OCI-LY3 (cell line): ENCODE measurements at regions not wholly inside any gene's neighbourhood (a gene's known extent, or its start where the extent isn't known, plus 50 kb on each side); places are given as distances from the start of the nearest gene placed in this dataset.
"Not testable (repeated sequence)": the region's sequence is repeated elsewhere in the genome, so short reads cannot be mapped to it uniquely, and the experiment has no call there.

ENCODE experiments used
- H2AFZ ChIP-seq: fragments of 200-600, 300-600 bp; shearing (Covaris generic); 2 replicates; pipeline ENCODE4 v1.6.0; 2014; ENCODE audit warnings: antibody characterized with exemption, low read depth, low read length
- H3K27ac ChIP-seq: fragments of 200-600, 300-600 bp; sonication (generic); 2 replicates; pipeline ENCODE4 v1.5.1; 2014; ENCODE audit warnings: mild to moderate bottlenecking, low read length, moderate library complexity, mixed read lengths
- H3K27me3 ChIP-seq: fragments of 200-600, 300-600 bp; sonication (generic); 2 replicates; pipeline ENCODE4 v1.6.1; 2014; ENCODE audit warnings: low read depth, low read length, mixed read lengths
- H3K36me3 ChIP-seq: fragments of 200-600, 300-600 bp; sonication (generic); replicated peaks from 2 replicates; pipeline ENCODE3; 2014; ENCODE audit warnings: low read depth, low read length, mixed read lengths
- H3K4me1 ChIP-seq: fragments of 300-600, 200-600 bp; sonication (generic); 2 replicates; pipeline ENCODE4 v1.6.1; 2014; ENCODE audit warnings: low read length, mixed read lengths
- H3K4me2 ChIP-seq: fragments of 200-600, 300-600 bp; sonication (generic); 2 replicates; pipeline ENCODE4 v1.6.1; 2014; ENCODE audit warnings: low read length, mixed read lengths
- H3K4me3 ChIP-seq: fragments of 300-600, 200-600 bp; sonication (generic); 2 replicates; pipeline ENCODE4 v1.5.1; 2014; ENCODE audit warnings: antibody characterized with exemption, mild to moderate bottlenecking, low read length, moderate library complexity
- H3K79me2 ChIP-seq: fragments of 300-600, 200-600 bp; shearing (Covaris generic); 2 replicates; pipeline ENCODE4 v1.6.1; 2014; ENCODE audit warnings: mild to moderate bottlenecking, low read length, mixed read lengths
- H3K9ac ChIP-seq: fragments of 300-600, 200-600 bp; shearing (Covaris generic); 2 replicates; pipeline ENCODE4 v1.6.0; 2014; ENCODE audit warnings: mild to moderate bottlenecking, low read length, moderate library complexity
- H3K9me3 ChIP-seq: fragments of 200-600, 300-600 bp; shearing (Covaris generic); 2 replicates; pipeline ENCODE4 v1.6.1; 2014; ENCODE audit warnings: low read length, mixed read lengths; ENCODE audit not compliant: insufficient read depth
- H4K20me1 ChIP-seq: fragments of 200-600, 300-600 bp; sonication (generic); 2 replicates; pipeline ENCODE4 v1.6.1; 2016; ENCODE audit warnings: low read length, mixed read lengths; ENCODE audit not compliant: insufficient read depth
- EZH2phosphoT487 ChIP-seq: fragments of 200-600 bp; shearing (Covaris generic); IDR thresholded peaks from 2 replicates; pipeline ENCODE4 v1.6.1; 2018; ENCODE audit warnings: antibody characterized with exemption, mixed run types, low read depth
- TF ChIP-seq, protein P1 (sequence below): fragments of 200-600, 300-600 bp; sonication (generic); IDR thresholded peaks from 2 replicates; pipeline ENCODE4 v1.5.1; 2014; ENCODE audit warnings: antibody characterized with exemption, low read length, low read depth

- H3K9ac ChIP-seq: no peak overlapping the region
- no peaks in the 10 kb centered on the region for H3K27me3 ChIP-seq
- no peak overlapping the region for H3K4me3 ChIP-seq
- H4K20me1 ChIP-seq: no peaks in the 10 kb centered on the region
- H3K79me2 ChIP-seq: no peaks in the 10 kb centered on the region
- no peak overlapping the region for H3K4me2 ChIP-seq
- H2AFZ ChIP-seq: no peak overlapping the region
- no peak overlapping the region for H3K27ac ChIP-seq
- peaks cover 11% of the 10 kb centered on the region for H3K36me3 ChIP-seq
- H3K9me3 ChIP-seq: peaks cover 18% of the 10 kb centered on the region
- TF ChIP-seq, protein P1, sequence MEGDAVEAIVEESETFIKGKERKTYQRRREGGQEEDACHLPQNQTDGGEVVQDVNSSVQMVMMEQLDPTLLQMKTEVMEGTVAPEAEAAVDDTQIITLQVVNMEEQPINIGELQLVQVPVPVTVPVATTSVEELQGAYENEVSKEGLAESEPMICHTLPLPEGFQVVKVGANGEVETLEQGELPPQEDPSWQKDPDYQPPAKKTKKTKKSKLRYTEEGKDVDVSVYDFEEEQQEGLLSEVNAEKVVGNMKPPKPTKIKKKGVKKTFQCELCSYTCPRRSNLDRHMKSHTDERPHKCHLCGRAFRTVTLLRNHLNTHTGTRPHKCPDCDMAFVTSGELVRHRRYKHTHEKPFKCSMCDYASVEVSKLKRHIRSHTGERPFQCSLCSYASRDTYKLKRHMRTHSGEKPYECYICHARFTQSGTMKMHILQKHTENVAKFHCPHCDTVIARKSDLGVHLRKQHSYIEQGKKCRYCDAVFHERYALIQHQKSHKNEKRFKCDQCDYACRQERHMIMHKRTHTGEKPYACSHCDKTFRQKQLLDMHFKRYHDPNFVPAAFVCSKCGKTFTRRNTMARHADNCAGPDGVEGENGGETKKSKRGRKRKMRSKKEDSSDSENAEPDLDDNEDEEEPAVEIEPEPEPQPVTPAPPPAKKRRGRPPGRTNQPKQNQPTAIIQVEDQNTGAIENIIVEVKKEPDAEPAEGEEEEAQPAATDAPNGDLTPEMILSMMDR: no peak
- no peak for TF ChIP-seq EZH2phosphoT487
- peaks cover 23% of the 10 kb centered on the region for H3K4me1 ChIP-seq
Measured at GRCh38 chr12:25708661-25709060, 155.6 kb upstream of the LMNTD1 start.

DNA sequence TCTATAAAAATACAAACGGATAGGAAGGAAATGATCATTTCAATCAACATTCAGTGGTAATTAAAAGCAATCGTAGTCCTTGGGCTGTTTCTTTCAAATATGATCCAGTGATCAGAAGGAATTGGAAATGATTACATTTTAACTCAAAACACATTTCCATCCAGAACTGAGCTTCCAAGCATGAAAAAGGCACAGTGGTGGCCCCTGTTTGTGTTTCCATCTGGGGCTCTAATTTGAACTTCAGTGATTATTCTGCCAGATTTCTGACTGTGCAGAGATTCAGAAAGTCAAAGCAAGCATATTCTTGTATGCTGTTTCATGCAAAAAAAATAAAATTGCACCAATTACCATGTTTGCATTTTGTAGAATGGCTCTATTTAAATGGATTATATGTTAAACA, 157.0 kb upstream of the LMNTD1 start:
- Histone ChIP-seq H3K79me2 (no peaks in the 10 kb centered on the region), H3K4me3 (no peak overlapping the region), H3K36me3 (peaks cover 11% of the 10 kb centered on the region), H3K27ac (no peak overlapping the region), H3K4me1 (peaks cover 27% of the 10 kb centered on the region), H2AFZ (no peak overlapping the region), H3K9ac (no peak overlapping the region), H3K9me3 (peaks cover 18% of the 10 kb centered on the region), H3K27me3 (no peaks in the 10 kb centered on the region), H4K20me1 (no peaks in the 10 kb centered on the region), H3K4me2 (no peak overlapping the region)
- TF ChIP-seq, protein P1: no peak
- no peak for TF ChIP-seq EZH2phosphoT487

DNA sequence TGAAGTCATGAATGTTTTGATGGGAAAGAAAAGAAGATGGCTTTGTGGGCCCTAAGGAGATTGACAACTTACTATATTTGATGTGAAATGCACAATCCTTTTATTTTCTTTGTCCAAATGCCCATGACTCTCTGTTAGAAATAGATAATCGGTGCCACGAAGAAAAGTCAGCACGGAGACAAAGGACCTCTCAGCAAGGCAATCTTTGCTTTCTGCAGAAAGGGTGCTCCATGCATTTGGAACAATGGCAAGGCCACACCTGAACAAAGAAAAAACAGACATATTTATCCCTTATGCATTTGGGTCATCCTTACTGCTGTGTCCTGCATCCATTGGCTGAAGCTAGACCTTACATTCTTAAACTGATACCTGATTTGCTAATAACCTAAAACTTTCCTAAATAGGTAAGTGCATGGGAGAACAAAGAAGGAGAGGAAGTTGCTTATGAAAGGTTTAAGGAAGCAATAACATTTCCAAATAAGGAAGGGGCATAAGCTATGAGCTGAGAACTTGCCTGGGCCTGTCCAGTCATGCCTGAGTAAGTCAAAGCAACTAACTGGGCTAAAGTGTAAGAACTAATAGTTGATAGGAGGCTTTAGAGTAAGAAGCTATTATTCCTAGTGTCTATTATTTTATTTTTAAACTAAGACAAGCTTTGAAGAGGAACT, 158.0 kb upstream of the LMNTD1 start:
- not testable (repeated sequence) for H3K79me2 ChIP-seq, H3K4me3 ChIP-seq, H3K27ac ChIP-seq, H3K27me3 ChIP-seq, H2AFZ ChIP-seq, H4K20me1 ChIP-seq, H3K4me2 ChIP-seq, H3K9ac ChIP-seq
- Histone ChIP-seq H3K4me1 (peaks cover 24% of the 10 kb centered on the region), H3K9me3 (peaks cover 18% of the 10 kb centered on the region), H3K36me3 (peaks cover 11% of the 10 kb centered on the region)

GRCh38 chr12:25712169-25712568, 159.1 kb upstream of the LMNTD1 start:
- peak overlapping the region; percentile 68 for H3K27ac ChIP-seq
- H4K20me1 ChIP-seq: no peaks in the 10 kb centered on the region
- peak overlapping the region; percentile 72 for H3K4me2 ChIP-seq
- H3K9ac ChIP-seq: no peak overlapping the region
- H3K9me3 ChIP-seq: peaks cover 17% of the 10 kb centered on the region
- H3K4me1 ChIP-seq: peaks cover 24% of the 10 kb centered on the region
- no peaks in the 10 kb centered on the region for H3K79me2 ChIP-seq
- peaks cover 11% of the 10 kb centered on the region for H3K36me3 ChIP-seq
- no peak for TF ChIP-seq EZH2phosphoT487
- TF ChIP-seq, protein P1: no peak
- H2AFZ ChIP-seq: no peak overlapping the region
- H3K27me3 ChIP-seq: no peaks in the 10 kb centered on the region
- H3K4me3 ChIP-seq: peak overlapping the region; percentile 31; the same call in 1 of the 2 replicates
